BLaER1 treated with 17β-estradiol and CSF1 and Interleukin-3, amounts not matched to agents 10 nM and 100 nM (cell line): ENCODE measurements at regions not wholly inside any gene's neighbourhood (a gene's known extent, or its start where the extent isn't known, plus 50 kb on each side); places are given as distances from the start of the nearest gene placed in this dataset.
"Not testable (repeated sequence)": the region's sequence is repeated elsewhere in the genome, so short reads cannot be mapped to it uniquely, and the experiment has no call there.

Source experiments
- H3K27ac ChIP-seq, 11 experiments: shearing (Covaris generic); formaldehyde crosslinking; 2 replicates each; pipeline ENCODE4 v1.8.1; 2022
- H3K27me3 ChIP-seq, 11 experiments: shearing (Covaris generic); formaldehyde crosslinking; 2 replicates each; pipeline ENCODE4 v1.8.1; 2022
- H3K36me3 ChIP-seq, 11 experiments: shearing (Covaris generic); formaldehyde crosslinking; 2 replicates each; pipeline ENCODE4 v1.8.1; 2022
- H3K4me1 ChIP-seq, 10 experiments: shearing (Covaris generic); formaldehyde crosslinking; 2 replicates each; pipeline ENCODE4 v1.8.1; 2022
- H3K4me2 ChIP-seq, 11 experiments: shearing (Covaris generic); formaldehyde crosslinking; 2 replicates each; pipeline ENCODE4 v1.8.1; 2022
- H3K4me3 ChIP-seq, 10 experiments: shearing (Covaris generic); formaldehyde crosslinking; 2 replicates each; pipeline ENCODE4 v1.8.1; 2022
- H3K9ac ChIP-seq, 11 experiments: shearing (Covaris generic); formaldehyde crosslinking; 2 replicates each; pipeline ENCODE4 v1.8.1; 2022
- H3K9me3 ChIP-seq, 11 experiments: shearing (Covaris generic); formaldehyde crosslinking; replicated peaks in 1 of 11; 2 replicates each; pipeline ENCODE4 v1.8.1; 2022
- H4K20me1 ChIP-seq, 11 experiments: shearing (Covaris generic); formaldehyde crosslinking; 2 replicates each; pipeline ENCODE4 v1.8.1; 2022
- Cebpa-rat ChIP-seq, 11 experiments: shearing (Covaris generic); IDR thresholded peaks; 2 replicates each; pipeline ENCODE4 v1.8.1; 2022

DNA sequence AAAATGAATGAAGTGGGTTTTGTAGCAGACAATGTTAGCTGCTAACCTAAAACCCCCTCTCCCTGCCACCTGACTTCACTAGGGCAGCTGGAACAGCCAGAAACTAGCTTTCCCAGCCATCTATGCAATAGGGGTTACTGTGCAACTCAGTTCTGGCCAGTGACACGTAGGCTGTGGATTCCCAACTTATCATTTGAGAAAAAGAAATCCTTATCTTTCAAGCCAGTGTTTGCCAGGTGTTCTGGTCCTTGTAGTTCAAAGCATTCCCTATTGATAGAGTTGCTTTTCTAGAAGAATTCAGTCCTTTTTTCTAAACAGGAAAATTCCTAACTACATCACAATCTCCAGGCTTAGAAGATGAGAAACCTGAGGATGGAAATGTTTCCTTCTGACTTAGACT is 144.5 kb upstream of the ELAC2 start:
- no peak for TF ChIP-seq Cebpa-rat (IDR thresholded peaks at IDR 0.05)
- Histone ChIP-seq H4K20me1 (no peaks in the 10 kb centered on the region), H3K9ac (no peak overlapping the region), H3K4me1 (no peaks in the 10 kb centered on the region), H3K27me3 (no peaks in the 10 kb centered on the region), H3K9me3 (peaks cover 0 to 10% (median 0%) of the 10 kb centered on the region in 11 experiments; a peak in 1 of 22 replicates), H3K4me3 (no peak overlapping the region), H3K36me3 (no peaks in the 10 kb centered on the region), H3K4me2 (no peak overlapping the region), H3K27ac (no peak overlapping the region)

DNA sequence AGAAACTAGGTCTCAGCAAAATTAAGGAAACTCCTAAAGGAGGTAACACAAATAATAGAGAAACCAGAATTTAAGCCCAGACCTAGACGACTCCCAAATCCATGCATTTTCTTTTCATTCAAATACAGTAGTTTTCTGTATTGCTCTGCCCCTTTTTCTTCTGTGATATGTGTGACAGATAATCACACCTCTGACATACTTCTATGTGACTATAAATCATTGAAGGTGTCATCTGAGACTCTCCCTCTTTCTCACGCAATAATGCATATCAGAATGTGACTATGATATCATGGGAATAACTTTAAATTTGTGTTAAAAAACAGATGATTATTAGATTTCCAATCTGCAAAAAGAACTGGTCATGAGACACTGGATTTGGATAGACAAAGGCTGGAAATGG is 143.0 kb upstream of the ELAC2 start:
- Histone ChIP-seq H3K36me3 (no peaks in the 10 kb centered on the region), H4K20me1 (no peaks in the 10 kb centered on the region), H3K27me3 (no peaks in the 10 kb centered on the region), H3K9me3 (no peaks in the 10 kb centered on the region), H3K4me2 (no peak overlapping the region), H3K9ac (no peak overlapping the region), H3K4me1 (no peaks in the 10 kb centered on the region), H3K4me3 (no peak overlapping the region), H3K27ac (no peak overlapping the region)
- no peak for TF ChIP-seq Cebpa-rat (IDR thresholded peaks at IDR 0.05)

DNA sequence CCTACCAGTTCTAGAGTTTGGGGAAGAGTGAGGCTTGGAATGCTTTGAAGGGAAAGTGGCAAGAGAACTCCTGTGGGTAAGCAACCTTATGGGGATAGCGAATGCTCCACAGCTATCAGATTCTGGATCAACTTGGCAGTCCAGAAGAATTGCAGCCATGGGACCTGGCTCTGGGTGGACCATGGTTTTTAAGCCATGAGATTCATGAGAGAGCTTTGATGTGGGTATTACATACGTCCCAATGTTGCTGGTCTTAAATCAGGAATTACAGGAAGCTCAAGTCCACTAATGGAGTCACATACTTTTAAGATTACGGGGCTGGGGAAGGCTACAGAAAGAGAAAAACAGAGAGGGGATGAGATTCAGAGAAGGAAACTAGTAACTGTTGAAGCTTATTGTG is 142.5 kb upstream of the ELAC2 start:
- Histone ChIP-seq H3K9me3 (no peaks in the 10 kb centered on the region), H3K36me3 (no peaks in the 10 kb centered on the region), H3K27me3 (no peaks in the 10 kb centered on the region), H3K9ac (no peak overlapping the region), H4K20me1 (no peaks in the 10 kb centered on the region), H3K27ac (no peak overlapping the region), H3K4me1 (no peaks in the 10 kb centered on the region), H3K4me3 (no peak overlapping the region), H3K4me2 (no peak overlapping the region)
- TF ChIP-seq Cebpa-rat (IDR thresholded peaks at IDR 0.05), result no peak

DNA sequence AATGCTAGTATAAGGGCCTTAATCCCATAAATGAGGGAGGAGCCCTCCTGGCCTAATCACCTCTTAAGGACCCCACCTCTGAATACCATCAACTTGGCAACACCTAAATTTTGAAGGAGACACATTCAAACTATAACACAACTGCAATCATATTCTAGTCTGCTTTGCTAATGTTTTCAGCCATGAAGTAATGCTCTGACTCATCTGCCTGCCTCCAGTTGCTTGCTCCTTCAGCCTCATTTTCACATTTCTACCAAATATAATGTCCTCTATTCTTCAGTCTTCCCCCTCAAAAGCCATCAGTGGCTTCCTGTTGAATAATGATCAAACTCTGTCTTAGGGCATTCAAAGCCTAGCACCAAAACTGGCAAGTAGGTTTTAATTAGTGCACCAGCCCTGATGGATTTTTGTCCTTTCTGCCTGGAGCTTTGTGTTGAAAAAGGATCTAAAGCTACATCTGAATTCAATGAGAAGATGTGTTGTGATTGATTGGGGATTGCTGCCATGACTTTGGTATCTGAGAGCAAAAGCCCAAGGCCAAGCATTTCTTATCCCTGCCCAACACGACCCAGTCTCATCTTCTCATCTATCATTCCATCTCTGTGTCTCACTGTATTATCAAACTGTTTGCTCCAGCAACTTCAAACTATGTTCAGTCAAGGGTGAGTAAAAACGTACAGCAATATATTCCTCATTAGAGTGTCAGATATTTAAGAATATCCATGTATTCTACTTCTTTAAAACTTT is 140.8 kb upstream of the ELAC2 start:
- Histone ChIP-seq H3K9me3 (no peaks in the 10 kb centered on the region), H3K9ac (no peak overlapping the region), H3K4me3 (no peak overlapping the region), H3K27me3 (no peaks in the 10 kb centered on the region), H3K4me2 (no peak overlapping the region), H3K27ac (no peak overlapping the region), H3K4me1 (peaks cover 0 to 10% (median 0%) of the 10 kb centered on the region in 10 experiments; a peak in 2 of 20 replicates), H3K36me3 (no peaks in the 10 kb centered on the region), H4K20me1 (no peaks in the 10 kb centered on the region)
- TF ChIP-seq Cebpa-rat (IDR thresholded peaks at IDR 0.05), result no peak

DNA sequence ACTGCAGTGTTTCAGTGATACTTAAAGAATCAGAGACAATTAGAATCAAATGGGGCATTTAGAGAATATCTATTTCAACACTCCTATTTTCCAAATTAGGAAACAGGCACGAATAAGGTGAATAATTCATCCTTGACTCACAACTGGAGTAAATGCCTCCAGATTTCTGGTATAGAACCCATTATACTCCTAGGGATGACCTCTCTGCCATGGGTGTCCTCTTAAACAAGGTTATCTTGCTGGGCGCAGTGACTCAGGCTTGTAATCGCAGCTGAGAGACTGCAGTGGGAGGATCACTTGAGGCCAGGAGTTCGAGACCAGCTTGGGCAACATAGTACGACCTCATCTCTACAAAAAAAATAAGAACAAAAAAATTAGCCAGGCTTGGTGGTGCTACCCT is 139.8 kb upstream of the ELAC2 start:
- Histone ChIP-seq H3K27ac (no peak overlapping the region), H3K4me1 (peaks cover 0 to 10% (median 0%) of the 10 kb centered on the region in 10 experiments; a peak in 2 of 20 replicates), H3K9me3 (peaks cover 0 to 3% (median 0%) of the 10 kb centered on the region in 11 experiments; a peak in 2 of 22 replicates), H3K9ac (no peak overlapping the region), H3K27me3 (no peaks in the 10 kb centered on the region), H3K4me2 (no peak overlapping the region), H4K20me1 (no peaks in the 10 kb centered on the region), H3K36me3 (no peaks in the 10 kb centered on the region), H3K4me3 (no peak overlapping the region)
- TF ChIP-seq Cebpa-rat (IDR thresholded peaks at IDR 0.05), result no peak

DNA sequence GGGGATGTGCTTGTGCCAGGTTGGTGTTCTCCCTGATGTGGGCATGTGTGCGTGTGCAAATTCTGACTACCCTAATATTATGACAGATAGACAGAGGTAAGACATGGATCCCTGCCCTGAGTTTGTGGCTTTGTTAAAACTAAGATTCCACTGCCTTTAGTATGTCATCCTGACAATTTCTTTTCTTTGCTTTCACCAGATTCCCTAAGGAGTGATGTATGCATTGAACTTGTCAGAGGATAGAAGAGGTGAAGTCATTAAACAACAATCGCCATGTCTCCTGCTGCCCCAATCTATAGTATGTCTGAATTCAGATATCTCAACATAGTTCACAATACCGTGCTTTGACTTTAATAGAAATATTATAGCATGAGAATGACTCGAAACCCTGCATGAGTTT is 137.1 kb upstream of the ELAC2 start:
- Histone ChIP-seq H3K36me3 (no peaks in the 10 kb centered on the region), H3K27me3 (no peaks in the 10 kb centered on the region), H3K9ac (no peak overlapping the region), H3K4me3 (no peak overlapping the region), H3K27ac (peak overlapping the region in 1 of 11 experiments; percentile 28; a peak in 1 of 22 replicates), H3K9me3 (peaks cover 0 to 5% (median 0%) of the 10 kb centered on the region in 11 experiments; a peak in 2 of 22 replicates), H3K4me1 (peaks cover 0 to 10% (median 0%) of the 10 kb centered on the region in 10 experiments; a peak in 2 of 20 replicates), H4K20me1 (no peaks in the 10 kb centered on the region), H3K4me2 (peak overlapping the region in 2 of 11 experiments; percentile 15 to 19; a peak in 1 of 22 replicates)
- no peak for TF ChIP-seq Cebpa-rat (IDR thresholded peaks at IDR 0.05)

DNA sequence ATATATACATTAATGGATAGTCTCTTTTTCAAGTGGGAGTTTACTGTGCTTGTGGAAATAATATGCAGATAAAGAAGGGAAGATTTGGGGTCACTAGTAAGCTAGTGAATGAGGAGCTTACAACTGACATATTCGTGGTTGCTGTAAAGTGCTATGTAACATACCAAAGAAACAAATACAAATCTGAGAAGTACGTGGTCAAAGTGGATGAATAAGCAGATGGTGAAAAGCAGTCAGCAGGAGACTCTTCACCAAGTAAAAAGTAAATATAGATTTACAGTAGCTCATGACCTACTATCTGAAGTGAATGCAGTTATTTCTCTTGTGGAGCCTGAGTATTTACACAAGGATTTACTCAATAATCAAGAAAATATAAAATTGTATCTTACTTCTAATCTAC is 136.6 kb upstream of the ELAC2 start:
- no peak for TF ChIP-seq Cebpa-rat (IDR thresholded peaks at IDR 0.05)
- Histone ChIP-seq H3K27ac (peak overlapping the region in 1 of 11 experiments; percentile 28; a peak in 1 of 22 replicates), H3K9ac (no peak overlapping the region), H3K27me3 (no peaks in the 10 kb centered on the region), H3K4me3 (no peak overlapping the region), H3K4me1 (peaks cover 0 to 10% (median 0%) of the 10 kb centered on the region in 10 experiments; a peak in 2 of 20 replicates), H4K20me1 (no peaks in the 10 kb centered on the region), H3K36me3 (no peaks in the 10 kb centered on the region), H3K9me3 (peaks cover 0 to 5% (median 0%) of the 10 kb centered on the region in 11 experiments; a peak in 2 of 22 replicates), H3K4me2 (peak overlapping the region in 2 of 11 experiments; percentile 15 to 19; a peak in 1 of 22 replicates)

DNA sequence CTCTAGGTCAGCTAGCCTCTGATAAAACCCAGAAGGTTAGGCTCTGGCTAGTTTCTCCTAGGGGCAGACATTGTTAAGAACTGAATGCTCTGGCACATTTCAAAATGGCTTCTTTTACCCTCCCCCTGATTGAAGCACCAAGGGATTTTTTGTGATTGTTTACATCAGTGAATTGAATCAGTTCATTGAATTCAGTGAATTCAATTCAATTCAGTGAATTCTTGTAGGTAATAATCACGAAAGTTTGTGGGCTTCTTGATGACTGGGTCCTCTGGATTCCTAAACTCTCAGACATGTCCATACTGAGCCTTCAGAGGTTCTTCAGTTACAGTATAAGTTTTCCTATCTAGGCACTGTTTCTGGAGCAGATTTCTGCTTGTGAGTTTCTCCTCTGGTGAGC is 135.2 kb upstream of the ELAC2 start:
- H3K4me2 ChIP-seq, result no peak overlapping the region
- H3K27ac ChIP-seq, result no peak overlapping the region
- H3K9ac ChIP-seq, result no peak overlapping the region
- peaks cover 0 to 10% (median 0%) of the 10 kb centered on the region in 10 experiments; a peak in 2 of 20 replicates for H3K4me1 ChIP-seq
- no peaks in the 10 kb centered on the region for H4K20me1 ChIP-seq
- peaks cover 0 to 5% (median 0%) of the 10 kb centered on the region in 11 experiments; a peak in 2 of 22 replicates for H3K9me3 ChIP-seq
- H3K4me3 ChIP-seq, result no peak overlapping the region
- no peaks in the 10 kb centered on the region for H3K27me3 ChIP-seq
- H3K36me3 ChIP-seq, result no peaks in the 10 kb centered on the region
- no peak for TF ChIP-seq Cebpa-rat (IDR thresholded peaks at IDR 0.05)

DNA sequence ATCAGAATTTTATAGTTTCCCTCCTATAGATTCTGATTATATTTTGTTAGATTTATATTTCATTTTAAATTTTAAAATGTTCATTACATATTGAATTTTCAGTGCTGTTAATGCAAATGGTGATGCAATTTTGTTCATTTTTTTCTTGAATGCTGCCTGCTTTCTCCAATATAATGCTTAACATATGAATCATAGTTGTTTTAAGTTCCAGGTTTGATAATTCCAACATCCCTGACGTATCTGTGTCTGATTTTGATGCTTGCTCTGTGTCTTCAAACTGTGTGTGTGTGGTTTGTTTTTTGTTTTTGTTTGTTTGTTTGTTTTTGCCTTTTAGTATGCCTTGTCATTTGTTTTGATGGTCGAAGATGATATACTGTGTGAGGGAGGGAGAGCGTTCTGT is 134.7 kb upstream of the ELAC2 start:
- Histone ChIP-seq H3K4me1 (peaks cover 0 to 10% (median 0%) of the 10 kb centered on the region in 10 experiments; a peak in 2 of 20 replicates), H3K4me2 (no peak overlapping the region), H3K27me3 (no peaks in the 10 kb centered on the region)

DNA sequence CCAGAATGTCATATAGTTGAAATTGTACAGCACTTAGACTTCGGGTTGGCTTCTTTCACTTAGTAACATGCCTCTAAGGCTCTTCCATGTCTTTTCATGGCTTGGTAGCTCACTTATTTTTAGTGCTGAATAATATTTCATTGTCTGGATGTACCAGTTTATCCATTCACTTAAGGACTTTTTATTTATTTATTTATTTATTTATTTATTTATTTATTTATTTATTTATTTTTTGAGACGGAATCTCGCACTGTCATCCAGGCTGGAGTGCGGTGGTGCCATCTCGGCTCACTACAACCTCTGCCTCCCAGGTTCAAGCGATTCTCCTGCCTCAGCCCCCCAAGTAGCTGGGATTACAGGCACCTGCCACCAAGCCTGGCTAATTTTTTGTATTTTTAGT is 132.9 kb upstream of the ELAC2 start:
- not testable (repeated sequence) for H3K9me3 ChIP-seq, H3K4me3 ChIP-seq, H3K9ac ChIP-seq, H4K20me1 ChIP-seq, H3K27ac ChIP-seq, H3K27me3 ChIP-seq, H3K36me3 ChIP-seq, H3K4me2 ChIP-seq
- H3K4me1 ChIP-seq, result peaks cover 0 to 10% (median 0%) of the 10 kb centered on the region in 10 experiments; a peak in 2 of 20 replicates

More for the DNA sequence above, 134.7 kb upstream of the ELAC2 start:
- no peak for TF ChIP-seq Cebpa-rat (IDR thresholded peaks at IDR 0.05)
- H3K9me3 ChIP-seq, result peaks cover 0 to 5% (median 0%) of the 10 kb centered on the region in 11 experiments; a peak in 2 of 22 replicates
- H4K20me1 ChIP-seq, result no peaks in the 10 kb centered on the region
- H3K9ac ChIP-seq, result no peak overlapping the region
- no peak overlapping the region for H3K4me3 ChIP-seq
- H3K27ac ChIP-seq, result no peak overlapping the region
- no peaks in the 10 kb centered on the region for H3K36me3 ChIP-seq
